K562 (cell line): ENCODE measurements at regions not wholly inside any gene's neighbourhood (a gene's known extent, or its start where the extent isn't known, plus 50 kb on each side); places are given as distances from the start of the nearest gene placed in this dataset.

ENCODE experiments used
- ELF4 ChIP-seq: fragments of 450-650 bp; formaldehyde crosslinking; IDR thresholded peaks from 2 replicates; pipeline ENCODE4 v1.4.0; 2022; ENCODE audit warnings: missing genetic modification characterization
- ERF ChIP-seq: fragments of 450-650 bp; formaldehyde crosslinking; IDR thresholded peaks from 2 replicates; pipeline ENCODE4 v1.4.0; 2020; ENCODE audit warnings: mild to moderate bottlenecking, mixed read lengths
- FOXJ2 ChIP-seq: fragments of 200-800 bp; sonication (Bioruptor generic); IDR thresholded peaks from 2 replicates; pipeline ENCODE4 v1.6.1; 2016; ENCODE audit warnings: missing genetic modification characterization, missing compliant biosample characterization
- FOXP1 ChIP-seq: sonication (generic); formaldehyde crosslinking; IDR thresholded peaks from 2 replicates; pipeline ENCODE4 v1.8.0; 2022; ENCODE audit warnings: mild to moderate bottlenecking, missing genetic modification reagents
- IRF2 ChIP-seq: sonication (generic); formaldehyde crosslinking; IDR thresholded peaks from 2 replicates; pipeline ENCODE4 v1.8.1; 2022; ENCODE audit warnings: mild to moderate bottlenecking, missing genetic modification reagents
- JUNB ChIP-seq: fragments of 450-650 bp; formaldehyde crosslinking; conservative IDR thresholded peaks from 2 replicates; pipeline ENCODE4 v1.4.0; 2020; ENCODE audit warnings: mild to moderate bottlenecking
- KDM5B ChIP-seq: fragments of 200-600 bp; sonication (generic); IDR thresholded peaks from 2 replicates; pipeline ENCODE4 v1.6.1; 2012; ENCODE audit warnings: low read depth, mild to moderate bottlenecking, moderate library complexity, low read length, control low read depth, inconsistent platforms; ENCODE audit not compliant: insufficient replicate concordance
- MAFK ChIP-seq: IDR thresholded peaks from 2 replicates; pipeline ENCODE4 v1.6.1; 2011; ENCODE audit warnings: low read length, improper control_type of control experiment
- NCOA6 ChIP-seq: fragments of 450-650 bp; IDR thresholded peaks from 2 replicates; pipeline ENCODE4 v1.6.1; 2017; ENCODE audit warnings: mild to moderate bottlenecking
- NFATC3 ChIP-seq: fragments of 450-650 bp; IDR thresholded peaks from 2 replicates; pipeline ENCODE4 v1.6.1; 2017; ENCODE audit warnings: mild to moderate bottlenecking
- PHB2 ChIP-seq: fragments of 450-650 bp; IDR thresholded peaks from 2 replicates; pipeline ENCODE4 v1.6.1; 2017; ENCODE audit warnings: low read depth
- RAD21 ChIP-seq, 2 experiments: fragments of 250-450 bp in 1 of 2; fragments of 450-650 bp in 1 of 2; sonication (Bioruptor Pico) in 1 of 2; formaldehyde crosslinking in 1 of 2; IDR thresholded peaks in 1 of 2; conservative IDR thresholded peaks in 1 of 2; 2 replicates each; pipeline versions ENCODE4 v1.4.0 to v1.8.0; 2020 to 2022; ENCODE audit warnings: mild to moderate bottlenecking in 2 of 2, moderate library complexity in 1 of 2
- RBM25 ChIP-seq: fragments of 200-400 bp; formaldehyde crosslinking; IDR thresholded peaks from 2 replicates; pipeline ENCODE4 v1.6.1; 2018; ENCODE audit warnings: low read length, low read depth, moderate library complexity; ENCODE audit not compliant: severe bottlenecking
- SMAD3 ChIP-seq: fragments of 450-650 bp; formaldehyde crosslinking; conservative IDR thresholded peaks from 2 replicates; pipeline ENCODE4 v1.4.0; 2020; ENCODE audit warnings: mild to moderate bottlenecking
- STAG1 ChIP-seq: sonication (generic); formaldehyde crosslinking; IDR thresholded peaks from 2 replicates; pipeline ENCODE4 v1.5.0; 2020; ENCODE audit warnings: missing genetic modification reagents, borderline replicate concordance
- ZNF324 ChIP-seq: fragments of 250-450 bp; sonication (Bioruptor Pico); IDR thresholded peaks from 2 replicates; pipeline ENCODE4 v1.4.0; 2020; ENCODE audit warnings: mild to moderate bottlenecking
- ZNF354B ChIP-seq: fragments of 250-450 bp; sonication (Bioruptor Pico); IDR thresholded peaks from 2 replicates; pipeline ENCODE4 v1.4.0; 2020
- ZNF696 ChIP-seq: fragments of 250-450 bp; sonication (Bioruptor Pico); conservative IDR thresholded peaks from 2 replicates; pipeline ENCODE4 v1.4.0; 2020; ENCODE audit warnings: mild to moderate bottlenecking, moderate library complexity
- ZSCAN29 ChIP-seq: fragments of 450-650 bp; IDR thresholded peaks from 2 replicates; pipeline ENCODE4 v1.6.1; 2017
- TF ChIP-seq, protein P1 (sequence below): fragments of 250-450 bp; sonication (Bioruptor Pico); IDR thresholded peaks from 2 replicates; pipeline ENCODE4 v1.8.0; 2021; ENCODE audit warnings: moderate library complexity, mild to moderate bottlenecking, inconsistent platforms
- TF ChIP-seq, protein P2 (sequence below): fragments of 450-650 bp; IDR thresholded peaks from 2 replicates; pipeline ENCODE4 v1.6.1; 2016; ENCODE audit warnings: low read depth, mild to moderate bottlenecking, moderate library complexity
- TF ChIP-seq, protein P3 (sequence below): fragments of 450-650 bp; IDR thresholded peaks from 2 replicates; pipeline ENCODE4 v1.6.1; 2014; ENCODE audit warnings: low read depth, mild to moderate bottlenecking, moderate library complexity, borderline replicate concordance
- TF ChIP-seq, protein P4 (sequence below): fragments of 250-450 bp; sonication (Bioruptor Pico); IDR thresholded peaks from 2 replicates; pipeline ENCODE4 v1.5.0; 2020; ENCODE audit warnings: mild to moderate bottlenecking, borderline replicate concordance
- TF ChIP-seq, protein P5 (sequence below): fragments of 250-450 bp; sonication (Bioruptor Pico); IDR thresholded peaks from 2 replicates; pipeline ENCODE4 v1.5.0; 2020; ENCODE audit warnings: mild to moderate bottlenecking

DNA sequence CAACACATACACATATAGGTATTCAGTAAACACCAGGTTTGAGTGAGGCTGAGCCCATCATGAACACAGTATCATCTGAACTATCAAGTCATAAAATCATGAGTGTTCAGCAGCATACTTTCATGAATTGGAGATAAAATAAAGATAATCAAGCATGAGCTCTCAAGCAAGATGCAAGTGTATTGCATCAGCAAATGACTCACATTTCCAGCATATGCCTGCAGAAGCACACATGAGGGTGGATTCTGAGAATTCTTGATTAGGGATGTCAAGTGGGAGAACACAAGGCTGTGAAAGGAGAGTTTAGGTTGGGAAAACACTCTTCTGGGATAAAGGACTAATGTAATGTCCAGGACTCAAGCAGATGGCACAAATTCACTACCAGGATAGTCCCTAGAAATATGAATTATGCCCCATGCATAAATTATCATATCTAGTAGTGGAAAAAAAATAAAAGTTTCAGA is 299.2 kb downstream of the SRGAP2C start (continued):
- TF ChIP-seq, protein P1, sequence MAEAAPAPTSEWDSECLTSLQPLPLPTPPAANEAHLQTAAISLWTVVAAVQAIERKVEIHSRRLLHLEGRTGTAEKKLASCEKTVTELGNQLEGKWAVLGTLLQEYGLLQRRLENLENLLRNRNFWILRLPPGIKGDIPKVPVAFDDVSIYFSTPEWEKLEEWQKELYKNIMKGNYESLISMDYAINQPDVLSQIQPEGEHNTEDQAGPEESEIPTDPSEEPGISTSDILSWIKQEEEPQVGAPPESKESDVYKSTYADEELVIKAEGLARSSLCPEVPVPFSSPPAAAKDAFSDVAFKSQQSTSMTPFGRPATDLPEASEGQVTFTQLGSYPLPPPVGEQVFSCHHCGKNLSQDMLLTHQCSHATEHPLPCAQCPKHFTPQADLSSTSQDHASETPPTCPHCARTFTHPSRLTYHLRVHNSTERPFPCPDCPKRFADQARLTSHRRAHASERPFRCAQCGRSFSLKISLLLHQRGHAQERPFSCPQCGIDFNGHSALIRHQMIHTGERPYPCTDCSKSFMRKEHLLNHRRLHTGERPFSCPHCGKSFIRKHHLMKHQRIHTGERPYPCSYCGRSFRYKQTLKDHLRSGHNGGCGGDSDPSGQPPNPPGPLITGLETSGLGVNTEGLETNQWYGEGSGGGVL (CRISPR knock-in tag): no peak
- no peak for TF ChIP-seq FOXP1 (CRISPR knock-in tag)
- TF ChIP-seq, protein P2, sequence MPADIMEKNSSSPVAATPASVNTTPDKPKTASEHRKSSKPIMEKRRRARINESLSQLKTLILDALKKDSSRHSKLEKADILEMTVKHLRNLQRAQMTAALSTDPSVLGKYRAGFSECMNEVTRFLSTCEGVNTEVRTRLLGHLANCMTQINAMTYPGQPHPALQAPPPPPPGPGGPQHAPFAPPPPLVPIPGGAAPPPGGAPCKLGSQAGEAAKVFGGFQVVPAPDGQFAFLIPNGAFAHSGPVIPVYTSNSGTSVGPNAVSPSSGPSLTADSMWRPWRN: no peak
- TF ChIP-seq KDM5B: no peak
- TF ChIP-seq ZSCAN29: no peak
- no peak for TF ChIP-seq ZNF324
- TF ChIP-seq FOXJ2 (tag): no peak
- TF ChIP-seq IRF2 (CRISPR knock-in tag): no peak
- no peak for TF ChIP-seq PHB2
- TF ChIP-seq ZNF696 (CRISPR knock-in tag): no peak
- TF ChIP-seq ELF4 (CRISPR knock-in tag): no peak
- TF ChIP-seq, protein P3, sequence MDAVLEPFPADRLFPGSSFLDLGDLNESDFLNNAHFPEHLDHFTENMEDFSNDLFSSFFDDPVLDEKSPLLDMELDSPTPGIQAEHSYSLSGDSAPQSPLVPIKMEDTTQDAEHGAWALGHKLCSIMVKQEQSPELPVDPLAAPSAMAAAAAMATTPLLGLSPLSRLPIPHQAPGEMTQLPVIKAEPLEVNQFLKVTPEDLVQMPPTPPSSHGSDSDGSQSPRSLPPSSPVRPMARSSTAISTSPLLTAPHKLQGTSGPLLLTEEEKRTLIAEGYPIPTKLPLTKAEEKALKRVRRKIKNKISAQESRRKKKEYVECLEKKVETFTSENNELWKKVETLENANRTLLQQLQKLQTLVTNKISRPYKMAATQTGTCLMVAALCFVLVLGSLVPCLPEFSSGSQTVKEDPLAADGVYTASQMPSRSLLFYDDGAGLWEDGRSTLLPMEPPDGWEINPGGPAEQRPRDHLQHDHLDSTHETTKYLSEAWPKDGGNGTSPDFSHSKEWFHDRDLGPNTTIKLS: no peak
- TF ChIP-seq, protein P4, sequence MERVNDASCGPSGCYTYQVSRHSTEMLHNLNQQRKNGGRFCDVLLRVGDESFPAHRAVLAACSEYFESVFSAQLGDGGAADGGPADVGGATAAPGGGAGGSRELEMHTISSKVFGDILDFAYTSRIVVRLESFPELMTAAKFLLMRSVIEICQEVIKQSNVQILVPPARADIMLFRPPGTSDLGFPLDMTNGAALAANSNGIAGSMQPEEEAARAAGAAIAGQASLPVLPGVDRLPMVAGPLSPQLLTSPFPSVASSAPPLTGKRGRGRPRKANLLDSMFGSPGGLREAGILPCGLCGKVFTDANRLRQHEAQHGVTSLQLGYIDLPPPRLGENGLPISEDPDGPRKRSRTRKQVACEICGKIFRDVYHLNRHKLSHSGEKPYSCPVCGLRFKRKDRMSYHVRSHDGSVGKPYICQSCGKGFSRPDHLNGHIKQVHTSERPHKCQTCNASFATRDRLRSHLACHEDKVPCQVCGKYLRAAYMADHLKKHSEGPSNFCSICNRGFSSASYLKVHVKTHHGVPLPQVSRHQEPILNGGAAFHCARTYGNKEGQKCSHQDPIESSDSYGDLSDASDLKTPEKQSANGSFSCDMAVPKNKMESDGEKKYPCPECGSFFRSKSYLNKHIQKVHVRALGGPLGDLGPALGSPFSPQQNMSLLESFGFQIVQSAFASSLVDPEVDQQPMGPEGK (CRISPR knock-in tag): no peak
- no peak for TF ChIP-seq ERF
- no peak for TF ChIP-seq STAG1
- TF ChIP-seq JUNB: peak; percentile 68; the same call in 1 of the 2 replicates
- TF ChIP-seq, protein P5, sequence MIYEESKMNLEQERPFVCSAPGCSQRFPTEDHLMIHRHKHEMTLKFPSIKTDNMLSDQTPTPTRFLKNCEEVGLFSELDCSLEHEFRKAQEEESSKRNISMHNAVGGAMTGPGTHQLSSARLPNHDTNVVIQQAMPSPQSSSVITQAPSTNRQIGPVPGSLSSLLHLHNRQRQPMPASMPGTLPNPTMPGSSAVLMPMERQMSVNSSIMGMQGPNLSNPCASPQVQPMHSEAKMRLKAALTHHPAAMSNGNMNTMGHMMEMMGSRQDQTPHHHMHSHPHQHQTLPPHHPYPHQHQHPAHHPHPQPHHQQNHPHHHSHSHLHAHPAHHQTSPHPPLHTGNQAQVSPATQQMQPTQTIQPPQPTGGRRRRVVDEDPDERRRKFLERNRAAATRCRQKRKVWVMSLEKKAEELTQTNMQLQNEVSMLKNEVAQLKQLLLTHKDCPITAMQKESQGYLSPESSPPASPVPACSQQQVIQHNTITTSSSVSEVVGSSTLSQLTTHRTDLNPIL: no peak
- no peak for TF ChIP-seq NCOA6
- no peak for TF ChIP-seq MAFK
- TF ChIP-seq SMAD3: 0 out of 2 replicates have a peak, but pooled peaks have one; percentile 46
- TF ChIP-seq RAD21 (CRISPR knock-in tag; conservative IDR thresholded peaks at IDR 0.05 in 1 of 2, IDR thresholded peaks at IDR 0.05 in 1 of 2): peak; percentile 16 to 18; a peak in 1 of 4 replicates
- TF ChIP-seq RBM25: no peak
- no peak for TF ChIP-seq NFATC3
- TF ChIP-seq ZNF354B: no peak
